OCI-LY7 (cell line): ENCODE measurements at regions not wholly inside any gene's neighbourhood (a gene's known extent, or its start where the extent isn't known, plus 50 kb on each side); places are given as distances from the start of the nearest gene placed in this dataset.

ENCODE experiments used
- CTCF ChIP-seq: fragments of 200-600 bp; sonication (generic); conservative IDR thresholded peaks from 2 replicates; pipeline ENCODE4 v1.5.1; 2014; ENCODE audit warnings: mild to moderate bottlenecking, antibody characterized with exemption, low read length, moderate library complexity, mixed read lengths
- EZH2phosphoT487 ChIP-seq: fragments of 200-600 bp; sonication (generic); IDR thresholded peaks from 2 replicates; pipeline ENCODE4 v1.6.1; 2018; ENCODE audit warnings: low read depth, borderline replicate concordance, mild to moderate bottlenecking, mixed run types, antibody characterized with exemption, low read length, moderate library complexity, mixed read lengths

DNA sequence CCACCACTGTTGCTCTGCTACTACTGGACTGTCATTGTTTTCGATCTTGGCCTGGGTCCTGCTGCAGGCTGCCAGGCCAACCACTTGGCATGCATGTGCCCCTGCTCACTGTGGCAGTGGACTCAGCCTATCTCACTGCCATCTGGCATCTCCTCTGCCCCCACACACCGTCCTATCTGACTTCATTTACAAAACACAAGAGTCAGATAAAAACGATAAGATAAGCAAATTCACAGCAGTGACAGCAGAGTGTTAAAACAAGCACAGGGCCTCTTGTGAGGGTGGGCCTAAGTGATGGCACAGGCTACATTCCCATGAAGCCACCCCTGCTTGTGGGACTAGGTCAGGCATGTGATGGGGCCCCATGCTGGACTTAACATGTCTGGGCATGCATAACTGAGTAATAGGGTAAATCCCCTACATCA lies 68.1 kb downstream of the CRYGS start:
- TF ChIP-seq CTCF, result no peak
- TF ChIP-seq EZH2phosphoT487, result no peak
